Activated T-cell treated with anti-CD3 and anti-CD28 coated beads for 4 hours (primary cell): ENCODE measurements at regions not wholly inside any gene's neighbourhood (a gene's known extent, or its start where the extent isn't known, plus 50 kb on each side); places are given as distances from the start of the nearest gene placed in this dataset.

Experiments
- DNase-seq: peaks from one replicate; pipeline ENCODE4 v3.0.0-alpha.2; 2020

DNA sequence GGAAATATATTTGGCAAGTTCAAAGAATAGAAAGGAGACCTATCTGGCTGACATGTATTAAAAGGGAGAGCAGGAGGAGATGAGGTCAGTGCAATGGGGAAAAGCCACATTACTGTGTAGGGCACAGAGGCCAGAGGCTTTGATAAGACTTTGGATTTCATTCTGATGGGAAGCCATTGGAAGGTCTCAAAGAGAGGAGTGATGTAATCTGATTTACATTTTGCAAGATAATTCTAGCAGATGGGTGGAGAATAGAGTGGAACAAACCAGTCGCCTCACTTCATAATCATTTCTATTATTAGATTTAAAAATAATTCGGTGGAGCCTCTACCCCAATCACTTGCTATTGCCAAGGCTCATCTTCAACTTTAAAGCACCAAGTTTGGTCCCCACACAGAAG, 278.4 kb upstream of the ZC3H12C start:
- DNase-seq = no peak

- no peak for DNase-seq
Observed at GRCh38 chr11:109815500-109816150, 277.6 kb upstream of the ZC3H12C start.

GRCh38 chr11:109818290-109818689, 274.9 kb upstream of the ZC3H12C start:
- DNase-seq = no peak

- DNase-seq = no peak
Observed at GRCh38 chr11:109819410-109819809, 273.8 kb upstream of the ZC3H12C start.

DNA sequence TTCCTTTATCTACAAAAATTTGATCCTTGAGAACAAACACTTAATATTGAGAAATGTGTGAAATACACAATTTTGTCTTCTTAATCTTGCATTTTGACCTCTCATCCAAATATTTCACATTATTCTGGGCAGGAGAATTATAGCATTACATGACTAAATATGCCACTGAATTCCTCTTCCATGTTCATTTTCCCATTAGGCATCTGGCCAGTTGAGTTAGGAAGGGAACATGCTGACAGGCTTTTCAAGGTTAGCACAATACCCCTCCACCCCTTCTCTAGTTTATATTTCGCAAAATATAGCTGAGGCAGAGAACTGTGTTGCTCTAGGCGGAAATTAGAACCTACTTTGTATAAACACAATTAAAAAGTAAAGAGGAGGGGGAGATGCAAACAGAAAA, 271.7 kb upstream of the ZC3H12C start:
- no peak for DNase-seq

- no peak for DNase-seq
Observed at GRCh38 chr11:109822436-109823102, 270.6 kb upstream of the ZC3H12C start.

DNA sequence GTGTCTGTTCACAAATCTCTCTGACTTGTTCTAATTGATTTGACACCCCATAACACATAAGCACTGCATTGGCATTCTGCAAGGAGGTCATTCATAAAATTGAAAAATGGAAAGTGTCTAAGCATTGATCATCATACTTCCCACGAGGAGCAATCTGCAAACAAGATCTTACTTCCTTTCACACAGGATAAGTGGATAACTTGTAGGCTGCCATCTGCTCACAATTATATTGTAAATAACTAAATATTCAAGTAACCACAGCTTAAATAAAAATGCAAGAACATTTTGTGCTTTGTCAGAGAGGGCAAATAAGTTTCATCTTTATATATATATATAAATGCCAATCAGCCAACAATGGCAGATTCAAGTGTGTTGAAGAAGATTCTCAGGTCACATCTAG, 264.8 kb upstream of the ZC3H12C start:
- DNase-seq = no peak

DNA sequence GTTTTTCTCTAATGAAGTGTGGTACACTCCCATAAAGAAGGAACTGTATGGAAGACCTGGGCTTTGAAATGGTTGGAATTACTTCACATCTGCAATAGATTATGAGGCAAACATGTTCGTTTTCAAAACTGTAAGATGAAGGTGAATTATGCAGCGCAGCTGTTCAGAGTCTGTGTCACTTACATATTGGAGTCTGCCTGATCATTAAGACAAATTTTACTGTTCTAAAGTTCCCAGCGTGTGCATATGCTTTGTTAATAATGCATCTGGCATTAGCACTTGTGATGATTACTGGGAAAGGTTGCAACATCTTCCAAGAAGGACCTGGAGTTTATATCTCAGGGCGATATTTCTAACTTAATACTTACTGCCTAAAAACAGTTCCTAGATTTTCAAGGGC, 255.2 kb upstream of the ZC3H12C start:
- DNase-seq = no peak

DNA sequence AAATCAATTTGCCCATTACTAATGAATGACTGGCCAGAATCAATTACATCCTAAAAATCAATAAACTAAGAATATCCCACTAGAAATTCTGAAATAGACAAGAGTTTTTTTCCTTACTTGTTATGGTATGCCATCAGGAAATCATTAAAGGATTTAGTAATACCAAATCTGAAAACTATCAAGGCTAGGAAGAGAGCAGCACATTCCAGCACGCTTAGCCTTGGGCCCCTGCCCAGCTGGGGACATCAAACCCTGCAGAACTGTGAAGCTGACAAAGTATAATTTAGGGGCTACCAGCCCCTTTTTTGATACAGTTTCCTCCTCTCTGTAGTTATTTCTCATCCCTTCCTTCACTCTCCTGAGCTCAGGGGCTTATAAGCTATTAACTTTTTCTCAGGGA, 247.8 kb upstream of the ZC3H12C start:
- DNase-seq = no peak

GRCh38 chr11:109847621-109848020, 245.6 kb upstream of the ZC3H12C start:
- no peak for DNase-seq

GRCh38 chr11:109849051-109849450, 244.1 kb upstream of the ZC3H12C start:
- DNase-seq = no peak

DNA sequence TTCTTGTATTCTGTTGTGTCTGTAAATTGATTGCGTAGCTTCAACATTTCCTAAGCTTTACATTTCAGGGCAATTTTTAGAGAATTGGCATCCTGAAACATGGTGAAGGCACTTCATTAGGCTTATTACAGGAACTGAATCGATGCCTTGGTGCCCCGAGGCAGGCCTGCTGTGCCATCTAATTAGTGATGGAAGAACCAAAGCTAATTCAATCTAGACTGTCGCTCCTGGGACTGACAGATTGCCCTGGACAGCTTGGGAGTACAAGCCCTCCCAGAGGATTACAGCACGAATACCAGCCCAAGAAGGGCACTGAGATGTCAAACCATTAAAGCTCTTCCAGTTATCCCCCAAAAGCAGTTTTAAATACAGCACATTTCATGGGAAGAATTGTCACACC, 243.2 kb upstream of the ZC3H12C start:
- DNase-seq = no peak

- DNase-seq = no peak
Observed at GRCh38 chr11:109851780-109852390, 241.3 kb upstream of the ZC3H12C start.

- no peak for DNase-seq
Observed at GRCh38 chr11:109853156-109853776, 239.9 kb upstream of the ZC3H12C start.

GRCh38 chr11:109854731-109855130, 238.5 kb upstream of the ZC3H12C start:
- no peak for DNase-seq

GRCh38 chr11:109856928-109857327, 236.3 kb upstream of the ZC3H12C start:
- DNase-seq = no peak

DNA sequence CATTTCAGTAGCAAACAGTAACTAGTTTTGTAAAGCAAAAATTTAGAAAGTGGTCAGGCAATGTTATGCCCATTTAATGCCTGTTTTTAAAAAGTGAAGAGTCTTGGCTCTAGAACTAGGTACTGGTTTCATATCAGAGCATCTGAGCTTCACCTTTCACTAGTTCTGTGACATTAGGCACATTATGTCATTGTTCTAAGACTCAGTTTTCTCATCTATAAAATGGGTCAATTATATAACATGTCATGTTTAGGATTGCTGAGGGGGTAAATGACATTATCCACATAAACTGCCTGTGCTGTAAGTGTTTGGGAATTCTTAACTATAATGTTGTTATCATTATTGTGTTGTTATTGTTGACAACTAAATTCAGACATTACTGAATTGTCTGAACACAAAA, 235.6 kb upstream of the ZC3H12C start:
- DNase-seq = no peak

DNA sequence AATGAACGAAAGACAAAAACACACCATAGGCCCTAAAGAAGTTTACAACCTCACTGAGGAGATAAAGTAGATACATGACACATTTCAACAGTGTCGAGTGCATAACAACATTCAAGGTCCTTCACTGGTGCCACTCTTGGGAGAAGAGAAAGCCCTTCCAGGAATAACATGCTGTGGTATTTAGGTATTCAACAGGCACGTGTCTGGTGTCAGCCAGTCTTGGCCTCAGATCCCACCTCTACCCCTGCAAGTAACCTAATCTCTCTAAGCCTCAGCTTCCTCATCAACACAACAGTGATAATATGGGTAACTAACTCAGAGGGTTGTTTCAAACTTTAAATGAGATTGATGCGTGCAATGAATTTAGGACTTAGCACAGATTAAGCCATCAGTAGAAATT, 235.0 kb upstream of the ZC3H12C start:
- no peak for DNase-seq

GRCh38 chr11:109859045-109859724, 234.0 kb upstream of the ZC3H12C start:
- no peak for DNase-seq

DNA sequence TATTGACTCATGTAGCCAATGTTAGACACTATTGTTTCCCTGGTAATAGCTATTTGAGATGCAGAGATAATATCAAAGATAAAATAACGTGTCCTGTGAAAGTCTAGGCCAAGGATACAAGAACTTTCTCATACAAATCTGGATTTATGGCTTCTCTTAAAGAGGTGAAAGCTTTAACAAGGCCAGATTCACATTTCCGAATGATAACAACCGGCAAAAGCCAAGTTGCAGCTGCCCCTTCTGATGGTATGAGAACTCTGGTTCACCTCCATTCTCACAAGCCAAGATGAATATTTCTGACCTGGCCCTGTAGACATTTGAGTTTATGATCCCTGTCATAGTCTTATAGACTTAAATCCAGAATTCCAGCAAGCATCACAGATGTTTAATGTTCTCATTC, 230.4 kb upstream of the ZC3H12C start:
- no peak for DNase-seq

GRCh38 chr11:109864151-109864661, 229.0 kb upstream of the ZC3H12C start:
- DNase-seq = no peak

DNA sequence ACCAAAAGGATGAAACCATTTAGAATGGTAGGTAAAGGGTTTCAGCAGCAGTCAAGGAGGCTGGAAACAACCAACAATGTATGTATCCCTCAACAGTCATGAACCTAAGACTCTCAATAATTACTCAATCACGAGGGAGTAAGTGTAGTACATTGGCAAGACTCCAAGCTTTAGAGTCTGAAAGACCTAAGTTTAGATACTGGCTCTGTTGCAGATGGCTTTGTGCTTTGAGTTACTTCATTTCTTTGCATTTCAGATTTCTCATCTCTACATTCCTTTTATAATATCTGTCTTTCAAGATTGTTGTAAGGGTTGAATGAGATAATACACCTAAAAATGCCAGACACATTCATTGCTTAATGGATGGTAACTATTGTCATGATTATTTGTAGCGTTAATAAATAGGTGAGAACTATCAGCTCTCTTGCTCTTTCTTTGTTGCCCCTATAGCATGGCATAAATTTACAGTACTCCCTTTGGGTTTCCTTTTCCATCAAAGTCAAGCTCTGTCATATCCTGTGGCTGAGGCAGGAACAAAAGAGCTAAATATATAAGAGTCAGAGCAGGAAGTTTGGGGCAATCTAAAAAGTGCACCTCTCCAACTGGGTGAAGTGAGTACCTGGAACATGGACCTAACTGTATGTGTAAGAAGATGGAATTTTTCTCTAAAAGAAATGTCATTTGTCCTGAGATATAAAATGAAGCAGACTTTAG, 228.2 kb upstream of the ZC3H12C start:
- DNase-seq = no peak
